ENCODE measurements at regions not wholly inside any gene's neighbourhood (a gene's known extent, or its start where the extent isn't known, plus 50 kb on each side); places are given as distances from the start of the nearest gene placed in this dataset.
"Not testable (repeated sequence)": the region's sequence is repeated elsewhere in the genome, so short reads cannot be mapped to it uniquely, and the experiment has no call there.

- DNase-seq = no peak
Measured at GRCh38 chr14:105850853-105851581, 324.6 kb downstream of the TMEM121 start.

DNA sequence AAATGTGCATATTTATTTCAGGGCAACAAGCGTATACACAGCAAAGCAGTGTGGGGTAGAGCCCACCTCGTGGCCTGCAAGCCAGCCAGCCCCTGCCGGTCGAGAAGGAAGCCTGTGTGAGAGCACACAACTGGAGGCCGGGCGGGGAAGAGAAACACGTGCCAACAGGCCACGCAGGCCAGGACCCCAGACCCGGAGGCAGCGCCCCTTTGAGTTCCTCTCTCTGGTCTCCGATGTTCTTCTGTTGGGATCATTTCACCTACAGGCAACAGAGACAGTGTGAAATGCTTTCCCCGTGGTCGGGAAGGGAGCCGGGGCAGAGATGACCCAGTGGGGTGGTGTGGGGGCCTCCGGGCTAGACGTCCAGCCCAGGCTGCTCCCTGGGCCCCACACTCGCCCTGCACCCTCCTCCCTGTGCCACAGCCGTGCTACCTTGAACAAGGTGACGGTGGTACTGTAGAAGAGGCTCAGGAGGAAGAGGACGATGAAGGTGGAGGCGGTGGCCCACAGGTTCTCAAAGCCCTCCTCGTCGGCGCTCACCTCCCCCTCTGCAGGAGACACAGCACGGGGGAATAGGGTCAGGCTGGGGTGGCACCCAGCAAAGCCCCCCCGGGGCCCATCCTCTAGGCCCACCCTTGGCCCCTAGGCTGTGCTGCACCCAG lies 325.5 kb downstream of the TMEM121 start:
- DNase-seq = no peak

- no peak for DNase-seq
Measured at GRCh38 chr14:105852378-105853088, 326.1 kb downstream of the TMEM121 start.

DNA sequence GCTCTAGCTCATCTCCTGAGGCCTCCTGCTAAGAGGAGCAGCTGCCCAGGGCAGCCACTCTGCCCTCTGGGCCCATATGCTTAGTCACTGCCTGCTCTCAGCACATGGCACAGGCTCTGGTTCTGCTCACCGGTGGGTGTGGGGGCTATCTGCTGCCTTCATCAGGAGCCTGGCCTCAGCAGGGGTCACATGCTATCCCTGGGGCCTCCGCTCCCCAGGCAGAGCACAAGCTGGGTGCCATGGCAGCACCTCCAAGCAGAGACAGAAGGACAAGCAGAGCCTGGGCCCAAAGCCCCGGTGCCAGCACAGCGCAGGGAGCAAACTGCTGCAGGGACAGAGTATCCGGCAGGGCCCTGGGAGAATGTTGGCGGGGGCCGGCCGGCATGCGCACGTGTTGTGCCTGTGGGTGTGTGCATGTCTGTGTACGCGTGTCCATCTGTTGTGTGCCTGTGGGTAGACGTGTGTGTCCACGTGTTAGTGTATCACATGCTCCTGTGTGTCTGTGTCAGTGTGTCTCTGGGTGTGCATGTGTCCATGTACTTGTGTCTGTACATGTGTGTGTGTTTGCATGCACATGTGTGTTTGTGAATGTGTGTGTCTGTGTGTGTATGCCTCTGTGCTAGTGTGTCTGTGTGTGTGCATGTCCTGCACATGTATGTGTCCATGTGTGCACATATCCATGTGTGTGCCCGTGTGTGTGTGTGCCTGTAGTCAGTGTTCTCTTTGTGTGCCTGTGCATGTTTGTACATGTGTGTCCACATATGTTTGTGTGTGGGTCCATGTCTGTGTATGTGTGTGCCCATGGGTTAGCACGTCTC lies 326.9 kb downstream of the TMEM121 start:
- no peak for DNase-seq

DNA sequence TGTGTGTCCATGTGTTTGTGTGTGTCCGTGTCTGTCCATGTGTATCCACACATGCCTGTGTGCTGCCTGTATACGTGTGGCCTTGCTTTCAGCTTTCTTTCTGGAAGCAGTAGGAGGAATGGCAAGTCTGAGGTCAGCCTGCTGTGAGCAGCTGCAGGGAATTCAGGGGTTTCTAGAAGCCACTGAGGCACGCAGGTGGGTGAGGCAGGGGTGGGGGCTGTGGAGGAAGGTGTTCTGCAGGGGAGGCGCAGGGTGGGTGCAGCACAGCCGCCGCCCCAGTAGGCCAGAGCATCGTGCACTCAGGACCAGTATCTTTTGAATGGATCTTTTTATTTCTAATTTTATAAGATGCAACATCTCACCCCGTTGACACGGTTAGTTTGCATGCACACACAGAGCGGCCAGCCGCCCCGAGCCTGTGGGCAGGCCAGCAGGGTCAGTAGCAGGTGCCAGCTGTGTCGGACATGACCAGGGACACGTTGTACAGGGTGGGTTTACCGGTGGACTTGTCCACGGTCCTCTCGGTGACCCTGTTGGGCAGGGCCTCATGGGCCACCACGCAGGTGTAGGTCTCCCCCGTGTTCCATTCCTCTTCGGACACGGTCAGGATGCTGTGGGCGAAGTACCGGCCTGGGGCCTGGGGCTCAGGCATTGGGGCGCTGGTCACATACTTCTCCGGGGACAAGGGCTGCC lies 327.7 kb downstream of the TMEM121 start:
- no peak for DNase-seq

DNA sequence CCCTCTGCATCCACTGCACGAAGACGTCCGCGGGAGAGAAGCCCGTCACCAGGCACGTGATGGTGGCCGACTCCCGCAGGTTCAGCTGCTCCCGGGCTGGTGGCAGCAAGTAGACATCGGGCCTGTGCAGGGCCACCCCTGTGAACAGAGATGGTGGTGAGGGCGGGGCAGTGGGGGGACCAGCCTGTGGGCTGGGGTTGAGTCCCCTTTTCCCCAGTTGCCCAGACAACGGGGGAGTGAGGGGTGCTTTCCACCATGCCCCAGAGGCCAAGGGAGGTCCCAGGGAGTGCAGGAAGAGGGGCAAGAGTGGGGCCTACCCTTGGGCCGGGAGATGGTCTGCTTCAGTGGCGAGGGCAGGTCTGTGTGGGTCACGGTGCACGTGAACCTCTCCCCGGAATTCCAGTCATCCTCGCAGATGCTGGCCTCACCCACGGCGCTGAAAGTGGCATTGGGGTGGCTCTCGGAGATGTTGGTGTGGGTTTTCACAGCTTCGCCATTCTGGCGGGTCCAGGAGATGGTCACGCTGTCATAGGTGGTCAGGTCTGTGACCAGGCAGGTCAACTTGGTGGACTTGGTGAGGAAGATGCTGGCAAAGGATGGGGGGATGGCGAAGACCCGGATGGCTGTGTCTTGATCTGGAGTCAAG lies 328.3 kb downstream of the TMEM121 start:
- no peak for DNase-seq

- DNase-seq = no peak
Measured at GRCh38 chr14:105855246-105855892, 329.0 kb downstream of the TMEM121 start.

DNA sequence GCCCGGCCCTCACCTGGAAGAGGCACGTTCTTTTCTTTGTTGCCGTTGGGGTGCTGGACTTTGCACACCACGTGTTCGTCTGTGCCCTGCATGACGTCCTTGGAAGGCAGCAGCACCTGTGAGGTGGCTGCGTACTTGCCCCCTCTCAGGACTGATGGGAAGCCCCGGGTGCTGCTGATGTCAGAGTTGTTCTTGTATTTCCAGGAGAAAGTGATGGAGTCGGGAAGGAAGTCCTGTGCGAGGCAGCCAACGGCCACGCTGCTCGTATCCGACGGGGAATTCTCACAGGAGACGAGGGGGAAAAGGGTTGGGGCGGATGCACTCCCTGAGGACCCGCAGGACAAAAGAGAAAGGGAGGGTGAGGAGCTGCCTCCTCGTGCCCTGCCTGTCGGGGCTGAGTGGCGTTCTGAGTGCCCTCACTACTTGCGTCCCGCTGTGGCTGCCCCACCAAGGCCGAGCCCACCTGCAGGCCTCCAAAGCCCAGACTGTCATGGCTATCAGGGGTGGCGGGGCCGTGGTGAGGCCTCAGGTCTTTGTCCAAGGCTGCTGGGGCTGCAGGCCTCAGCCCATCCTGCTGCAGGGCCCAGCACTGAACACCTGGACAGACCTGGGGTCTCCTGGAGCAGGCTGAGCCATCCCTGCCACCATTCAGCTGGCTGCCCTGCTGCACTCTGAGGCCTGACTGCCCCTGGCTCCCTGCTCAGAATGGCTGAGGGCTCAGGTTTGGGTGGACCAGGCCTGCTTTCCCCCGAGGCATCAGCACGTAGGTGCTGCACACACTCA lies 329.7 kb downstream of the TMEM121 start:
- no peak for DNase-seq

GRCh38 chr14:105856676-105857219 lies 330.4 kb downstream of the TMEM121 start:
- no peak for DNase-seq

- DNase-seq = no peak
Measured at GRCh38 chr14:105857220-105857825, 330.9 kb downstream of the TMEM121 start.

GRCh38 chr14:105857826-105858675 lies 331.7 kb downstream of the TMEM121 start:
- DNase-seq = no peak

- DNase-seq = no peak
Measured at GRCh38 chr14:105858676-105859025, 332.3 kb downstream of the TMEM121 start.

DNA sequence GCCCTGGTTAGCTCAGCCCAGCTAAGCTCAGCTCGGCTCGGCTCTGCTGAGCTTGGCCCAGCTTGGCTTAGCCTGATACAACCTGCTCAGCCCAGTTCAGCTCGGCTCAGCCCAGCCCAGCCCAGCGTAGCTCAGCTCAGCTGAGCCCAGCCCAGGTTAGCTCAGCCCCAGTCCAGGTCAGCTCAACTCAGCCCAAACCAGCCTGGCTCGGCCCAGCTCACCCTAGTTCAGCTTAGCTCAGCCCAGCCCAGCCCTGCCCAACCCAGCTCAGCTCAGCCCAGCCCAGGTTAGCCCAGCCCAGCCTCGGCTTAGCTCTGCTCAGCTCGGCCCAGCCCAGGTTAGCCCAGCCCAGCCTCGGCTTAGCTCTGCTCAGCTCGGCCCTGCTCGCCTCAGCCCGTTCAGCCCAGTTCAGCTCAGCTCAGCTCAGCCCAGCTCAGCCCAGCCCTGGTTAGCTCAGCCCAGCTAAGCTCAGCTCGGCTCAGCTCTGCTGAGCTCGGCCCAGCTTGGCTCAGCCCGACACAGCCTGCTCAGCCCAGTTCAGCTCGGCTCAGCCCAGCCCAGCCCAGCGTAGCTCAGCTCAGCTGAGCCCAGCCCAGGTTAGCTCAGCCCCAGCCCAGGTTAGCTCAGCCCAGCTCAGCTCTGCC lies 332.8 kb downstream of the TMEM121 start:
- DNase-seq = not testable (repeated sequence)

- no peak for DNase-seq
Measured at GRCh38 chr14:105859717-105860614, 333.6 kb downstream of the TMEM121 start.

DNA sequence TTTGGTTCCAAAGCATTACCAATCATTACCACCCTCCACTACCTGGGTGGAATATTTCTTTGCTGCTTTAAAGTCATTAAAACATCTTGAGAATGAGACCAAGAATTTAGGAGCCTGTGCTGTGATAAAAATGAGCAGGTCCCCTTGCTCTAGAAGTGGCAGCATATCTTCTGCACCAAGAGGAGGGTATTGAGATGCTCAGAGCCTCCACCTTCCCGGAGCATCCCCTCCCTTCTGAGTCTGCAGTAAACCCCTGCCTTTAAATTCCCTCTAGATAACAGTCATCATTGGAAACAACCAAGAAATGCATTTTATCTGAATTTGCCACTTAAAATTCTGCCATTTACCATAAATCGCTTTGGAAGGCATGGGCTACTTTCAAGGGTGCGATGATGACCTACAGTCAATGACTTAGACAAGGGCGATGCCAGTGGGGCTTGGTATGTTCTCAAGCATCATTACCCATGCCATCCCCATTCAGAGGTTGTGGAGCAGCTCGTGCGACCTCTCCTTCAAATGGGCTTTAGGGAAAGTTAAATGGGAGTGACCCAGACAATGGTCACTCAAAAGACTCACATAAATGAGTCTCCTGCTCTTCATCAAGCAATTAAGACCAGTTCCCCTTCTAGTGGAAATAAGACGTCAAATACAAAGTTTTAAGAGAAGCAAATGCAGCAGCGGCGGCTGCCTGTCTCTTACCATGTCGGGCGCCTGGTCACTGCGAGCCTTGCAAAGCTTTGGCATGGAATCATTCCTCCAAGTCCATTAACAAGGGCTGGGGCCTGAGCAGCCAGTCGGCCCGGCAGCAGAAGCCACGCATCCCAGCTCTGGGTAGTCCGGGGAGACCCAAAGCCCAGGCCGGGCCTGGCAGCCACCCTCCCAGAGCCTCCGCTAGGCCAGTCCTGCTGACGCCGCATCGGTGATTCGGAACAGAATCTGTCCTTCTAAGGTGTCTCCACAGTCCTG lies 334.5 kb downstream of the TMEM121 start:
- DNase-seq = no peak

DNA sequence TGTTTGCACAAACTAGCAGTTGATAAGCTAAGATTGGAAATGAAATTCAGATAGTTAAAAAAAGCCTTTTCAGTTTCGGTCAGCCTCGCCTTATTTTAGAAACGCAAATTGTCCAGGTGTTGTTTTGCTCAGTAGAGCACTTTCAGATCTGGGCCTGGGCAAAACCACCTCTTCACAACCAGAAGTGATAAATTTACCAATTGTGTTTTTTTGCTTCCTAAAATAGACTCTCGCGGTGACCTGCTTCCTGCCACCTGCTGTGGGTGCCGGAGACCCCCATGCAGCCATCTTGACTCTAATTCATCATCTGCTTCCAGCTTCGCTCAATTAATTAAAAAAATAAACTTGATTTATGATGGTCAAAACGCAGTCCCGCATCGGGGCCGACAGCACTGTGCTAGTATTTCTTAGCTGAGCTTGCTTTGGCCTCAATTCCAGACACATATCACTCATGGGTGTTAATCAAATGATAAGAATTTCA lies 335.6 kb downstream of the TMEM121 start:
- no peak for DNase-seq

Measured in effector CD8-positive, alpha-beta T cell (primary cell).